SK-N-SH treated with all-trans-retinoic acid at 6 μM for 48 hours (cell line): ENCODE measurements at regions not wholly inside any gene's neighbourhood (a gene's known extent, or its start where the extent isn't known, plus 50 kb on each side); places are given as distances from the start of the nearest gene placed in this dataset.

Source experiments
- ATAC-seq: fragments of 200-7000 bp; cut with Tn5 transposase; 3 replicates; pipeline ENCODE4 v1.9.1; 2020; ENCODE audit warnings: mild to moderate bottlenecking, moderate library complexity
- CSDC2 ChIP-seq: fragments of 250-450 bp; sonication (Bioruptor Pico); IDR thresholded peaks from 2 replicates; pipeline ENCODE4 v1.5.0; 2020; ENCODE audit warnings: mild to moderate bottlenecking, moderate library complexity
- ESRRG ChIP-seq: fragments of 250-450 bp; sonication (Bioruptor Pico); IDR thresholded peaks from 2 replicates; pipeline ENCODE4 v1.6.1; 2021; ENCODE audit warnings: mild to moderate bottlenecking
- GLIS3 ChIP-seq: fragments of 250-450 bp; sonication (Bioruptor Pico); IDR thresholded peaks from 2 replicates; pipeline ENCODE4 v1.5.0; 2020; ENCODE audit warnings: mild to moderate bottlenecking, moderate library complexity
- ISL1 ChIP-seq: fragments of 250-450 bp; sonication (Bioruptor Pico); IDR thresholded peaks from 2 replicates; pipeline ENCODE4 v2.1.2; 2022; ENCODE audit warnings: mild to moderate bottlenecking, moderate library complexity
- OSR1 ChIP-seq: fragments of 250-450 bp; sonication (Bioruptor Pico); IDR thresholded peaks from 2 replicates; pipeline ENCODE4 v1.8.0; 2022; ENCODE audit warnings: moderate library complexity, mild to moderate bottlenecking, inconsistent platforms
- PPARA ChIP-seq: fragments of 250-450 bp; sonication (Bioruptor Pico); IDR thresholded peaks from 2 replicates; pipeline ENCODE4 v1.5.0; 2020; ENCODE audit warnings: mild to moderate bottlenecking, borderline replicate concordance
- RARB ChIP-seq: fragments of 250-450 bp; sonication (Bioruptor Pico); IDR thresholded peaks from 2 replicates; pipeline ENCODE4 v1.8.0; 2021; ENCODE audit warnings: mild to moderate bottlenecking, moderate library complexity
- SNAI2 ChIP-seq: fragments of 250-450 bp; sonication (Bioruptor Pico); IDR thresholded peaks from 2 replicates; pipeline ENCODE4 v1.5.0; 2020; ENCODE audit warnings: mild to moderate bottlenecking, moderate library complexity
- TOX ChIP-seq: fragments of 250-450 bp; sonication (Bioruptor Pico); IDR thresholded peaks from 2 replicates; pipeline ENCODE4 v1.8.0; 2021; ENCODE audit warnings: mild to moderate bottlenecking, moderate library complexity, borderline replicate concordance
- ZC3H10 ChIP-seq: fragments of 250-450 bp; sonication (Bioruptor Pico); IDR thresholded peaks from 2 replicates; pipeline ENCODE4 v1.5.1; 2021; ENCODE audit warnings: mild to moderate bottlenecking, moderate library complexity
- ZFP3 ChIP-seq: fragments of 250-450 bp; sonication (Bioruptor Pico); IDR thresholded peaks from 2 replicates; pipeline ENCODE4 v1.5.0; 2020; ENCODE audit warnings: mild to moderate bottlenecking, moderate library complexity
- ZFP30 ChIP-seq: fragments of 450-650 bp; formaldehyde crosslinking; IDR thresholded peaks from 2 replicates; pipeline ENCODE4 v1.5.0; 2022; ENCODE audit warnings: mild to moderate bottlenecking, moderate library complexity
- ZNF565 ChIP-seq: fragments of 450-650 bp; formaldehyde crosslinking; conservative IDR thresholded peaks from 2 replicates; pipeline ENCODE4 v1.5.0; 2020; ENCODE audit warnings: low read depth, mild to moderate bottlenecking, moderate library complexity
- ZNF70 ChIP-seq: fragments of 450-650 bp; formaldehyde crosslinking; IDR thresholded peaks from 2 replicates; pipeline ENCODE4 v1.5.0; 2020; ENCODE audit warnings: mild to moderate bottlenecking, moderate library complexity
- ZNF8 ChIP-seq: fragments of 450-650 bp; formaldehyde crosslinking; IDR thresholded peaks from 2 replicates; pipeline ENCODE4 v1.5.0; 2020; ENCODE audit warnings: mild to moderate bottlenecking, moderate library complexity
- TF ChIP-seq, protein P1 (sequence below): fragments of 250-450 bp; sonication (Bioruptor Pico); IDR thresholded peaks from 2 replicates; pipeline ENCODE4 v1.8.0; 2021; ENCODE audit warnings: low read depth, mild to moderate bottlenecking, moderate library complexity, borderline replicate concordance
- TF ChIP-seq, protein P2 (sequence below): fragments of 250-450 bp; sonication (Bioruptor Pico); IDR thresholded peaks from 2 replicates; pipeline ENCODE4 v1.8.0; 2020; ENCODE audit warnings: mild to moderate bottlenecking, moderate library complexity, borderline replicate concordance
- TF ChIP-seq, protein P3 (sequence below): fragments of 250-450 bp; sonication (Bioruptor Pico); IDR thresholded peaks from 2 replicates; pipeline ENCODE4 v1.5.0; 2020; ENCODE audit warnings: mild to moderate bottlenecking, moderate library complexity
- TF ChIP-seq, protein P4 (sequence below): fragments of 250-450 bp; sonication (Bioruptor Pico); IDR thresholded peaks from 2 replicates; pipeline ENCODE4 v1.5.1; 2021; ENCODE audit warnings: mild to moderate bottlenecking, moderate library complexity
- TF ChIP-seq, protein P5 (sequence below): fragments of 250-450 bp; sonication (Bioruptor Pico); IDR thresholded peaks from 2 replicates; pipeline ENCODE4 v1.5.1; 2020; ENCODE audit warnings: low read depth, mild to moderate bottlenecking, moderate library complexity

DNA sequence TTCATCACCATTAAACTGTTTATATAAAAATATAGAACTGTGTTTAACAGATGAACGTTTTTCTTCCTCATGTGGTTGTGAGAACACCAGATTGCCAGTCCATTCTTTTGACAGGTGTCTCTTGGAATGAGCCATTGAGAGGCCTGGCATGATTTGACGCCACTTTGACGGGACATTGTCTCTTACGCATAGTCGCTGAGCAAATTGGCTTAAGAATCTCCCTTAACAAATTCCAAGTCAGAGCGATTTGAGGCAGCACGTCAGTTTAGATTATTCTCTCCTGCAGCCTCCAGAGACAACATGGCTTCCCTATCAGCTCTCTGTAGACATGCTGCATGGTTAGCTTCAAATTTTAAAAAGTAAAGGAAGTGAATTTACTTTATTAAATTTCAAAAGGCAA is 510.7 kb upstream of the ACO1 start:
- ATAC-seq: no peak
- TF ChIP-seq ZC3H10 (no peak), ISL1 (CRISPR knock-in tag) (no peak), ZNF70 (CRISPR knock-in tag) (no peak), ZFP3 (CRISPR knock-in tag) (no peak), OSR1 (no peak), ESRRG (CRISPR knock-in tag) (no peak), ZFP30 (CRISPR knock-in tag) (no peak), GLIS3 (CRISPR knock-in tag) (no peak), ZNF8 (CRISPR knock-in tag) (no peak), PPARA (CRISPR knock-in tag) (no peak), RARB (no peak), ZNF565 (CRISPR knock-in tag) (no peak), SNAI2 (no peak)
- TF ChIP-seq, protein P1, sequence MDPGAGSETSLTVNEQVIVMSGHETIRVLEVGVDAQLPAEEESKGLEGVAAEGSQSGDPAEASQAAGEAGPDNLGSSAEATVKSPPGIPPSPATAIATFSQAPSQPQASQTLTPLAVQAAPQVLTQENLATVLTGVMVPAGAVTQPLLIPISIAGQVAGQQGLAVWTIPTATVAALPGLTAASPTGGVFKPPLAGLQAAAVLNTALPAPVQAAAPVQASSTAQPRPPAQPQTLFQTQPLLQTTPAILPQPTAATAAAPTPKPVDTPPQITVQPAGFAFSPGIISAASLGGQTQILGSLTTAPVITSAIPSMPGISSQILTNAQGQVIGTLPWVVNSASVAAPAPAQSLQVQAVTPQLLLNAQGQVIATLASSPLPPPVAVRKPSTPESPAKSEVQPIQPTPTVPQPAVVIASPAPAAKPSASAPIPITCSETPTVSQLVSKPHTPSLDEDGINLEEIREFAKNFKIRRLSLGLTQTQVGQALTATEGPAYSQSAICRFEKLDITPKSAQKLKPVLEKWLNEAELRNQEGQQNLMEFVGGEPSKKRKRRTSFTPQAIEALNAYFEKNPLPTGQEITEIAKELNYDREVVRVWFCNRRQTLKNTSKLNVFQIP: no peak
- TF ChIP-seq, protein P2, sequence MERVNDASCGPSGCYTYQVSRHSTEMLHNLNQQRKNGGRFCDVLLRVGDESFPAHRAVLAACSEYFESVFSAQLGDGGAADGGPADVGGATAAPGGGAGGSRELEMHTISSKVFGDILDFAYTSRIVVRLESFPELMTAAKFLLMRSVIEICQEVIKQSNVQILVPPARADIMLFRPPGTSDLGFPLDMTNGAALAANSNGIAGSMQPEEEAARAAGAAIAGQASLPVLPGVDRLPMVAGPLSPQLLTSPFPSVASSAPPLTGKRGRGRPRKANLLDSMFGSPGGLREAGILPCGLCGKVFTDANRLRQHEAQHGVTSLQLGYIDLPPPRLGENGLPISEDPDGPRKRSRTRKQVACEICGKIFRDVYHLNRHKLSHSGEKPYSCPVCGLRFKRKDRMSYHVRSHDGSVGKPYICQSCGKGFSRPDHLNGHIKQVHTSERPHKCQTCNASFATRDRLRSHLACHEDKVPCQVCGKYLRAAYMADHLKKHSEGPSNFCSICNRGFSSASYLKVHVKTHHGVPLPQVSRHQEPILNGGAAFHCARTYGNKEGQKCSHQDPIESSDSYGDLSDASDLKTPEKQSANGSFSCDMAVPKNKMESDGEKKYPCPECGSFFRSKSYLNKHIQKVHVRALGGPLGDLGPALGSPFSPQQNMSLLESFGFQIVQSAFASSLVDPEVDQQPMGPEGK (CRISPR knock-in tag): no peak
- TF ChIP-seq, protein P3, sequence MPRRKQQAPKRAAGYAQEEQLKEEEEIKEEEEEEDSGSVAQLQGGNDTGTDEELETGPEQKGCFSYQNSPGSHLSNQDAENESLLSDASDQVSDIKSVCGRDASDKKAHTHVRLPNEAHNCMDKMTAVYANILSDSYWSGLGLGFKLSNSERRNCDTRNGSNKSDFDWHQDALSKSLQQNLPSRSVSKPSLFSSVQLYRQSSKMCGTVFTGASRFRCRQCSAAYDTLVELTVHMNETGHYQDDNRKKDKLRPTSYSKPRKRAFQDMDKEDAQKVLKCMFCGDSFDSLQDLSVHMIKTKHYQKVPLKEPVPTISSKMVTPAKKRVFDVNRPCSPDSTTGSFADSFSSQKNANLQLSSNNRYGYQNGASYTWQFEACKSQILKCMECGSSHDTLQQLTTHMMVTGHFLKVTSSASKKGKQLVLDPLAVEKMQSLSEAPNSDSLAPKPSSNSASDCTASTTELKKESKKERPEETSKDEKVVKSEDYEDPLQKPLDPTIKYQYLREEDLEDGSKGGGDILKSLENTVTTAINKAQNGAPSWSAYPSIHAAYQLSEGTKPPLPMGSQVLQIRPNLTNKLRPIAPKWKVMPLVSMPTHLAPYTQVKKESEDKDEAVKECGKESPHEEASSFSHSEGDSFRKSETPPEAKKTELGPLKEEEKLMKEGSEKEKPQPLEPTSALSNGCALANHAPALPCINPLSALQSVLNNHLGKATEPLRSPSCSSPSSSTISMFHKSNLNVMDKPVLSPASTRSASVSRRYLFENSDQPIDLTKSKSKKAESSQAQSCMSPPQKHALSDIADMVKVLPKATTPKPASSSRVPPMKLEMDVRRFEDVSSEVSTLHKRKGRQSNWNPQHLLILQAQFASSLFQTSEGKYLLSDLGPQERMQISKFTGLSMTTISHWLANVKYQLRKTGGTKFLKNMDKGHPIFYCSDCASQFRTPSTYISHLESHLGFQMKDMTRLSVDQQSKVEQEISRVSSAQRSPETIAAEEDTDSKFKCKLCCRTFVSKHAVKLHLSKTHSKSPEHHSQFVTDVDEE (CRISPR knock-in tag): no peak
- TF ChIP-seq, protein P4, sequence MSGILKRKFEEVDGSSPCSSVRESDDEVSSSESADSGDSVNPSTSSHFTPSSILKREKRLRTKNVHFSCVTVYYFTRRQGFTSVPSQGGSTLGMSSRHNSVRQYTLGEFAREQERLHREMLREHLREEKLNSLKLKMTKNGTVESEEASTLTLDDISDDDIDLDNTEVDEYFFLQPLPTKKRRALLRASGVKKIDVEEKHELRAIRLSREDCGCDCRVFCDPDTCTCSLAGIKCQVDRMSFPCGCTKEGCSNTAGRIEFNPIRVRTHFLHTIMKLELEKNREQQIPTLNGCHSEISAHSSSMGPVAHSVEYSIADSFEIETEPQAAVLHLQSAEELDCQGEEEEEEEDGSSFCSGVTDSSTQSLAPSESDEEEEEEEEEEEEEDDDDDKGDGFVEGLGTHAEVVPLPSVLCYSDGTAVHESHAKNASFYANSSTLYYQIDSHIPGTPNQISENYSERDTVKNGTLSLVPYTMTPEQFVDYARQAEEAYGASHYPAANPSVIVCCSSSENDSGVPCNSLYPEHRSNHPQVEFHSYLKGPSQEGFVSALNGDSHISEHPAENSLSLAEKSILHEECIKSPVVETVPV (CRISPR knock-in tag): no peak
- TF ChIP-seq, protein P5, sequence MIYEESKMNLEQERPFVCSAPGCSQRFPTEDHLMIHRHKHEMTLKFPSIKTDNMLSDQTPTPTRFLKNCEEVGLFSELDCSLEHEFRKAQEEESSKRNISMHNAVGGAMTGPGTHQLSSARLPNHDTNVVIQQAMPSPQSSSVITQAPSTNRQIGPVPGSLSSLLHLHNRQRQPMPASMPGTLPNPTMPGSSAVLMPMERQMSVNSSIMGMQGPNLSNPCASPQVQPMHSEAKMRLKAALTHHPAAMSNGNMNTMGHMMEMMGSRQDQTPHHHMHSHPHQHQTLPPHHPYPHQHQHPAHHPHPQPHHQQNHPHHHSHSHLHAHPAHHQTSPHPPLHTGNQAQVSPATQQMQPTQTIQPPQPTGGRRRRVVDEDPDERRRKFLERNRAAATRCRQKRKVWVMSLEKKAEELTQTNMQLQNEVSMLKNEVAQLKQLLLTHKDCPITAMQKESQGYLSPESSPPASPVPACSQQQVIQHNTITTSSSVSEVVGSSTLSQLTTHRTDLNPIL: no peak

DNA sequence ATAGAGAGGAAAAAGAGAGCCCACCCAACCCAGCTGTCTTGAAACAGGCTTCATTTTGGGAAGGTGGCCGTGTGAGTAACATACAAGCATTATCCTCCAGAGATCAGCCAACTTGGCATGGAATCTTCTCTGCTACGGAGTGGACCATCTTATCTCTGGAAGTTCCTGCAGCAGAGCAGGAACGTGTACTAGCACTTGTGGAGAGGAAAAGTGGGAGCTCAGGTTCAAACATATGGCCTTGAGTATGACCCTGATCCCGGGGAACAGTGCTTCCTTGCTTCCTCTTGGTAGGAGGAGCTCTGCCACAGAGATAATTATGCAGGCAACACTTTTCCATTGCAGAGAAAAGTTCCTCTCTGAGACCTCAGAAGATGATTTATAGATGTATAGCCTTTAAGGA is 490.4 kb upstream of the ACO1 start:
- no peak for ATAC-seq
- TF ChIP-seq ISL1 (CRISPR knock-in tag) (no peak), ZNF565 (CRISPR knock-in tag) (no peak), SNAI2 (no peak)
- TF ChIP-seq, protein P4 (CRISPR knock-in tag): no peak

DNA sequence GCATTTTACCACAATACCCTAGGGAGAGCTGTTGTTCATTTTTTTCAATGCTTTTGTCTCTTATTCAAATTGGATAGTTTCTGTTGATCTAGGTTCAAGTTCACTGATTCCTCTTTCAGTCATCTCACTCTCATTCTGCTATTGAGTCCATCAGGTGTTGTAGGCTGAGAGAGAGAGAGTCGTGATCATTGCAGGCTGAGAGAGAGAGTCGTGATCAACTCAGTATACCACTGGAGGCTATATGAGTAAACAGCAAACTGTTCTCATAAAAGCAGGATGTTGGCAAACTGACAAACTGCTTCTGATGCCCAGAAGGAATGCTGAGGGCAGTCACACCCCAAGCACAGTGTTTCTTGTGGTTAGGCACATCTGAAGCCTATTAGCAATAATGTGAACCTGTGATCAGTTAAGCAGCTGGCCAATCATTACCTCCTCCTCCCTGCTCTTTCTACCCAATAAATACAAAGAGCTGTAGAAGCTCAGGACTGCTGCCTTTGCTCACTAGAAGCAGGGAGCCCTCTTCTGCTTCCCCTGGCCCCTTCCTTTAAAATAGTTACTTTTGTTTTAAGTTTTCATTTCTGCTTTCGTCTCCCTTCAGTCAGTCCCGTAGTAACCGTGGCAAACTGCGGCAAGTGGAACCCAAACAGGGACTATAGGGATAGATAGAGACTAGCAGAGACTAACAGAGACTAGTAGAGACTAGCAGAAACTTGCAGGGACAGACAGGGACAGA is 476.1 kb upstream of the ACO1 start:
- ATAC-seq: no peak
- TF ChIP-seq, protein P3 (CRISPR knock-in tag): no peak
- TF ChIP-seq, protein P2 (CRISPR knock-in tag): no peak
- TF ChIP-seq ZC3H10 (no peak), ESRRG (CRISPR knock-in tag) (no peak), OSR1 (no peak), ISL1 (CRISPR knock-in tag) (no peak), TOX (CRISPR knock-in tag) (no peak), CSDC2 (no peak), ZNF8 (CRISPR knock-in tag) (no peak)
